NCI-H748 (cell line): ENCODE measurements at regions not wholly inside any gene's neighbourhood (a gene's known extent, or its start where the extent isn't known, plus 50 kb on each side); places are given as distances from the start of the nearest gene placed in this dataset.

ENCODE experiments used
- DNase-seq: peaks from one replicate; lab custom pipeline; 2025; ENCODE audit not compliant: unreplicated experiment; lab: John Stamatoyannopoulos, UW

- DNase-seq, result no peak
These were observed 82.8 kb downstream of the C11orf91 start for GRCh38 chr11:33617672-33618350.

GRCh38 chr11:33616552-33616951, 84.1 kb downstream of the C11orf91 start:
- no peak for DNase-seq

GRCh38 chr11:33615751-33616150, 84.9 kb downstream of the C11orf91 start:
- DNase-seq, result no peak

- DNase-seq, result no peak
These were observed 87.2 kb downstream of the C11orf91 start for GRCh38 chr11:33613404-33613803.

- DNase-seq, result no peak
These were observed 89.7 kb downstream of the C11orf91 start for GRCh38 chr11:33610903-33611302.

- peak; percentile 47 for DNase-seq
These were observed 92.2 kb downstream of the C11orf91 start for GRCh38 chr11:33608386-33608785.

- no peak for DNase-seq
These were observed 93.9 kb downstream of the C11orf91 start for GRCh38 chr11:33606762-33607161.

GRCh38 chr11:33605703-33606102, 94.9 kb downstream of the C11orf91 start:
- DNase-seq, result no peak

GRCh38 chr11:33598426-33599069, 102.1 kb downstream of the C11orf91 start:
- peak; percentile 97 for DNase-seq

GRCh38 chr11:33594188-33594587, 106.4 kb downstream of the C11orf91 start:
- DNase-seq, result no peak

GRCh38 chr11:33590441-33590840, 110.2 kb downstream of the C11orf91 start:
- DNase-seq, result no peak

- no peak for DNase-seq
These were observed 112.6 kb downstream of the C11orf91 start for GRCh38 chr11:33588056-33588455.

- DNase-seq, result no peak
These were observed 114.9 kb downstream of the C11orf91 start for GRCh38 chr11:33585586-33586209.

GRCh38 chr11:33582636-33583325, 117.8 kb downstream of the C11orf91 start:
- no peak for DNase-seq

GRCh38 chr11:33579101-33579500, 121.5 kb downstream of the C11orf91 start:
- DNase-seq, result no peak

- DNase-seq, result no peak
These were observed 123.4 kb downstream of the C11orf91 start for GRCh38 chr11:33577204-33577603.

- no peak for DNase-seq
These were observed 125.3 kb downstream of the C11orf91 start for GRCh38 chr11:33575311-33575710.

- no peak for DNase-seq
These were observed 126.3 kb downstream of the C11orf91 start for GRCh38 chr11:33574331-33574730.

- no peak for DNase-seq
These were observed 131.3 kb downstream of the C11orf91 start for GRCh38 chr11:33569333-33569732.

- no peak for DNase-seq
These were observed 133.6 kb downstream of the C11orf91 start for GRCh38 chr11:33567004-33567403.

GRCh38 chr11:33564856-33565453, 135.7 kb downstream of the C11orf91 start:
- DNase-seq, result no peak
